Calu3 (cell line): ENCODE measurements at regions not wholly inside any gene's neighbourhood (a gene's known extent, or its start where the extent isn't known, plus 50 kb on each side); places are given as distances from the start of the nearest gene placed in this dataset.

Experiments
- BruUV-seq: library from RNA; stranded (reverse); fragments of 400-500 nt; replicated peaks from 2 replicates; lab custom pipeline; 2021; lab: Mats Ljungman, UMichigan
- CTCF ChIA-PET: fragments of 300-600 bp; sonication (Branson Sonifier 250); formaldehyde crosslinking; loops from one replicate; lab custom pipeline; 2022; ENCODE audit warnings: antibody characterized with exemption; lab: Charles Lee
- DNase-seq: peaks from one replicate; pipeline ENCODE4 v3.0.0; 2022
- H3K27ac Mint-ChIP-seq: one replicate; pipeline ENCODE4 v1.8.0; 2022; ENCODE audit warnings: mixed read lengths; ENCODE audit not compliant: unreplicated experiment
- H3K27me3 Mint-ChIP-seq: one replicate; pipeline ENCODE4 v1.8.0; 2022; ENCODE audit warnings: mixed read lengths; ENCODE audit not compliant: unreplicated experiment
- H3K36me3 Mint-ChIP-seq: one replicate; pipeline ENCODE4 v1.8.0; 2022; ENCODE audit warnings: mild to moderate bottlenecking, moderate library complexity, mixed read lengths; ENCODE audit not compliant: insufficient read depth, unreplicated experiment
- H3K4me1 Mint-ChIP-seq: one replicate; pipeline ENCODE4 v1.8.0; 2022; ENCODE audit warnings: mild to moderate bottlenecking, low read depth, mixed read lengths; ENCODE audit not compliant: unreplicated experiment
- H3K4me3 Mint-ChIP-seq: one replicate; pipeline ENCODE4 v1.8.0; 2022; ENCODE audit warnings: mild to moderate bottlenecking, low read depth, moderate library complexity, mixed read lengths; ENCODE audit not compliant: unreplicated experiment
- H3K9me3 Mint-ChIP-seq: one replicate; pipeline ENCODE4 v1.8.0; 2022; ENCODE audit warnings: low read depth, mixed read lengths; ENCODE audit not compliant: unreplicated experiment
- CTCF ChIP-seq: fragments of 200-600 bp; IDR thresholded peaks from one replicate; pipeline ENCODE4 v1.8.0; 2022; ENCODE audit warnings: antibody characterized with exemption; ENCODE audit not compliant: unreplicated experiment
- intact Hi-C: fragments of 100-400 bp; cut with micrococcal nuclease; formaldehyde crosslinking; loops from one replicate; pipeline ENCODE4 v1.10.0; 2022; ENCODE audit not compliant: unreplicated experiment

- peaks cover 41% of the 10 kb centered on the region for H3K4me1 Mint-ChIP-seq
- peak overlapping the region; percentile 63 for H3K27ac Mint-ChIP-seq
- DNase-seq = no peak
- intact Hi-C loops = loop anchor here (5.0 to 10.0 kb wide), 4 partner anchors 96 to 501 kb away; partner anchors contain the start of genes HNMT and SPOPL
- BruUV-seq = no TSS peak
- no peaks in the 10 kb centered on the region for H3K36me3 Mint-ChIP-seq
- H3K4me3 Mint-ChIP-seq = peak overlapping the region; percentile 33
- CTCF ChIA-PET = interaction anchor here (0.6 to 1.3 kb wide), 3 partner anchors 8 to 89 kb away, joined by 3 read pairs; no protein-coding TSS in a partner anchor
- H3K9me3 Mint-ChIP-seq = no peaks in the 10 kb centered on the region
- no peaks in the 10 kb centered on the region for H3K27me3 Mint-ChIP-seq
- no peak for TF ChIP-seq CTCF
These were observed 225.7 kb upstream of the SPOPL start for GRCh38 chr2:138275881-138276280.

GRCh38 chr2:138276339-138276738, 225.2 kb upstream of the SPOPL start:
- peak overlapping the region; percentile 63 for H3K27ac Mint-ChIP-seq
- DNase-seq = no peak

GRCh38 chr2:138277062-138277461, 224.5 kb upstream of the SPOPL start:
- Mint-ChIP-seq H3K4me1 (peaks cover 41% of the 10 kb centered on the region), H3K9me3 (no peaks in the 10 kb centered on the region), H3K36me3 (no peaks in the 10 kb centered on the region), H3K4me3 (no peak overlapping the region), H3K27ac (peak overlapping the region; percentile 63), H3K27me3 (no peaks in the 10 kb centered on the region)
- TF ChIP-seq CTCF = no peak
- DNase-seq = no peak
- no TSS peak for BruUV-seq
- intact Hi-C loops = loop anchor here (5.0 to 10.0 kb wide), 4 partner anchors 95 to 500 kb away; partner anchors contain the start of genes HNMT and SPOPL
- CTCF ChIA-PET = no interaction called here

More at GRCh38 chr2:138276339-138276738, 225.2 kb upstream of the SPOPL start:
- intact Hi-C loops = loop anchor here (5.0 to 10.0 kb wide), 4 partner anchors 96 to 501 kb away; partner anchors contain the start of genes HNMT and SPOPL
- Mint-ChIP-seq H3K4me3 (no peak overlapping the region), H3K4me1 (peaks cover 41% of the 10 kb centered on the region), H3K9me3 (no peaks in the 10 kb centered on the region), H3K36me3 (no peaks in the 10 kb centered on the region), H3K27me3 (no peaks in the 10 kb centered on the region)
- TF ChIP-seq CTCF = no peak
- BruUV-seq = no TSS peak
- CTCF ChIA-PET = interaction anchor here (1.0 to 1.3 kb wide), 2 partner anchors 9 to 89 kb away, joined by 3 read pairs; no protein-coding TSS in a partner anchor

GRCh38 chr2:138279871-138280270, 221.7 kb upstream of the SPOPL start:
- Mint-ChIP-seq H3K27me3 (no peaks in the 10 kb centered on the region), H3K4me1 (peaks cover 30% of the 10 kb centered on the region), H3K4me3 (no peak overlapping the region), H3K36me3 (no peaks in the 10 kb centered on the region), H3K9me3 (no peaks in the 10 kb centered on the region), H3K27ac (no peak overlapping the region)
- no peak for TF ChIP-seq CTCF
- no peak for DNase-seq
- no TSS peak for BruUV-seq
- intact Hi-C loops = loop anchor here (5.0 to 10.0 kb wide), 4 partner anchors 92 to 497 kb away; partner anchors contain the start of genes HNMT and SPOPL
- CTCF ChIA-PET = no interaction called here
